HS-5 (cell line): ENCODE measurements at regions not wholly inside any gene's neighbourhood (a gene's known extent, or its start where the extent isn't known, plus 50 kb on each side); places are given as distances from the start of the nearest gene placed in this dataset.
"Not testable (repeated sequence)": the region's sequence is repeated elsewhere in the genome, so short reads cannot be mapped to it uniquely, and the experiment has no call there.

ENCODE experiments used
- DNase-seq: peaks from one replicate; pipeline ENCODE4 v3.0.0-alpha.2; 2012; ENCODE audit warnings: low read depth

DNA sequence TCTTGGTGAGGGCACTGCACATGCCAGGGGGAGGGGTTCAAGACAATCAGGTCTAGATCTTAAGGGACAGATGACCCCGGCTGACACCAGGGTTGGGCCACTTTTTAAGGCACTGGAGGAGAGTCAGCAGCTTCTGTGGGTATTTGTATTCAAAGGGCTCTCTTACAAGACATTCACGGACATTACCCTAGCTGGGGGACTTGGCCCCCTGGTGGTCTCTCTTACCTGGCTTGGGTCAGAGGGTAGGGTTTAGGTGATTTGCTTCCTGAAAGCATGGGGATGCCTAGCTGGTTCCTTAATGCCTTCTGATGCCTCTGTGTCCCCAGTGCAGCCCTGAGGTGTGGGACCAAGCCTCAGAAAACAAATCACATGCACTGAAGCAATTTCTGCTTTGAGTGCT is 354.7 kb downstream of the CDC5L start:
- no peak for DNase-seq

DNA sequence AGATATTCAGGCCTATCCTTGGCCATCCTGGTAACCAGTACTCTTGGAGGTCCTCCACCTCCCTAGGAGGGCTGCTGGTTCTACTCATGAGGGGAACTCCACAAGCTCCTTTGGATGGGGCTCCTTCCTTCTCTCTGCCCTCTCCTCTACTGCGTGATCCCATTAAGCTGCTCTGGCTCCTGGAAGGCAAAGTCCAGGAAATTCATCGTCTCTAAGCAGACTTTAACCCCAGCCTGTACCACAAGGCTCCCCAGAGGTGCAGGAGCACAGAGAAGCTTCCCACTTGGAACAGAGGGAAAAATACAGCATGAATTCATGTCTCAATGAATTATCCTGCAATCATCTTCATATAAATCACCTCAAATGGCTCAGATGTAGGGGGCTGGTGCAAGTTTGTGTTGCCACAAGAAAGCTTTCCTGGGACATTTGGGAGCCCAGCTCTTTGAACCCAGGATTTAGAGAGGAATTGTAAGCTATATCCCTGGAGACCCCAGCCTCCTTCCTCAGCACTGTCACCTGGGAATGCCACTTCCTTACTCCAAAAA is 355.4 kb downstream of the CDC5L start:
- DNase-seq = no peak

DNA sequence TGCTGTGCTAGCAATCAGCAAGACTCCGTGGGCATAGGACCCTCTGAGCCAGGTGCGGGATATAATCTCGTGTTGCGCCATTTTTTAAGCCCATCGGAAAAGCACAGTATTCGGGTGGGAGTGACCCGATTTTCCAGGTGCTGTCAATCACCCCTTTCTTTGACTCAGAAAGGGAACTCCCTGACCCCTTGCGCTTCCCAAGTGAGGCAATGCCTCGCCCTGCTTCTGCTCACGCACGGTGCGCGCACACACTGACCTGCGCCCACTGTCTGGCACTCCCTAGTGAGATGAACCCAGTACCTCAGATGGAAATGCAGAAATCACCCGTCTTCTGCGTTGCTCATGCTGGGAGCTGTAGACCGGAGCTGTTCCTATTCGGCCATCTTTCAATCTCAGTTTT is 372.6 kb downstream of the CDC5L start:
- not testable (repeated sequence) for DNase-seq

DNA sequence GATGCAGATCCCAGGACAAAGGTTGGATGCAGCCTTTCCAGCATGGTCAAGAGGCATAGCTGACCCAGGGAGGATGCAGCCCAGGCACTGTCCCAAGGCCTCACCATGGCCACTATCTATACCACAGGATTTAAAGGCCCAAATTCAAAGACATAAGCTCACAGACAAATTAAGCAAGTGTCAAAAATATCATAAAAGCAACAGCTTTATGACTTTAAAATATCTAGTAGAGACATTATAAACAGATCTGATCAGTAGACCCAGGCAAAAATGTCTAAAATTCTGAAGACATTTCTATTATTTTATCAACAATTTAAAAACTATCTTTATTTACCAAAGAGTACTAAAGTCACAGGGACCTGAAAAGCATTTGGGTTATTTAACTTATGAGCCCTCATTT is 373.5 kb downstream of the CDC5L start:
- DNase-seq = no peak

DNA sequence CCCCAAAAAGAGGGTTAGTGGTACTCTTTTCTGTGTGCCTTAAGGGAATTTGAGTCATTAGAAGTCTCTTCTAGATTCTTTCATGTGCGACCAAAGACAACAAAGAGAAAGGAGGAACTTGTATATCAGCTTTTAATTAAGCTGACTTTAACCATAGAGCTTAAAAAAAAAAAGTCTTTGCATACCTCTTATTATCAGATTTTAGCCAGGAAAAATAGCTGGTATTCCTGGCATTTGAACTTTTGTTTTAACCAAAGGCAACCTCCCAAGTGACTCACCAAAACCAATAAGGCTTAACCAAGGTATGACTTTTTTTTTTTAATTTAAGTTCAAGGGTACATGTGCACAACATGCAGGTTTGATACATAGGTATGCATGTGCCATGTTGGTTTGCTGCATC is 375.0 kb downstream of the CDC5L start:
- no peak for DNase-seq

DNA sequence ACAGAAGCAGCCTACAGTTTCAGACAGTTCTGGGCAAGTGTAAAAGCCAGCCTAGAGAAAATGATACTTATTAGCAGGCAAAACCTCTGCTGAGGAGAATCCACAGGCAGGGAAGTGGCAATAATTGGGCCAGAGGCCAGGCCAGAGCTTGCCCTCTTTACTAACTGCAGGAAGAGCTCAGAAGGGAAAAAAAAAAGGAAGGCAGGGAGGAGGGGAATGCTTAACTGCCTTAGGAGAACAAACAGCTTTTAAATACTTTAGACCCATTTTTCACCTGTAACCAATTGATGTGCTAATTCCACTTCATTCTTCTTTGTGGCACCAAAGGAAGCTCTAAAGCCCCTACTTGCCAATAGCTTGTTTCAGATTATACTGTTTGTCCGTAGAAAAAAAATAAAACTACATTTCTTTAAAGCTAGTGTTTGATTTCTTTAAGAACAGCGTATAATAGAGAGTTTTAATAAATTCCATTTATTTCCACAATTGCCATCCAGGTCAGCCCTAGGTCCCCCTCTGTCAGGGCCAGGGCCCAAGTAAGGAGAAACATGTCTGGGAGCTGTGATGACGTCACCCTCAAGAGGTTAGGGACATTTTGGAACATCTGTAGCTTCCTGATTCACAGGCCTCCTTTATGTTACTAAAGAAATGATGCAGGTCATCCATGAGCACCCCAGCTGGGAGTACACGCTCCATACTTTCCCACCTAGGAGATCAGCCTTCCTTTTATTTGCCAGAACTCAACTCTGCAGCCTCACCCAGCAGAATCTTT is 384.3 kb downstream of the CDC5L start:
- DNase-seq = no peak

DNA sequence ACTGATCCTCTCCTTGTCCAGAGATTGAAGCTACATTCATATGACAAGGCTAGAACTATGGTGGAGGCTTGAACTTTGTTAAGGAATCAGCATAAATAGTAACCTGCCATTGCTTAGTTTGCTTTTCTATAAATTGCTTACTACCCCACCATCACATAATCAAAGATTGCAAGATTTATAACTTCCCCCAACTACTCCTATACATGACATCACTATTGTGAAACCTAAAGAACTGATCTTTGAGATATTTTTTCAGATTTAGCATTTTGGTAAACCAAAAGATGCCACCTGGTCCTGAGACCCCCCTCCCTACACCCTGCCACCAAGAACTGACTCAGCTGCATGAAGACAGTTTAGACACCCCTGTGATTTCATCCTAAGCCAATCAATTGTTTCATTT is 385.3 kb downstream of the CDC5L start:
- DNase-seq = no peak

DNA sequence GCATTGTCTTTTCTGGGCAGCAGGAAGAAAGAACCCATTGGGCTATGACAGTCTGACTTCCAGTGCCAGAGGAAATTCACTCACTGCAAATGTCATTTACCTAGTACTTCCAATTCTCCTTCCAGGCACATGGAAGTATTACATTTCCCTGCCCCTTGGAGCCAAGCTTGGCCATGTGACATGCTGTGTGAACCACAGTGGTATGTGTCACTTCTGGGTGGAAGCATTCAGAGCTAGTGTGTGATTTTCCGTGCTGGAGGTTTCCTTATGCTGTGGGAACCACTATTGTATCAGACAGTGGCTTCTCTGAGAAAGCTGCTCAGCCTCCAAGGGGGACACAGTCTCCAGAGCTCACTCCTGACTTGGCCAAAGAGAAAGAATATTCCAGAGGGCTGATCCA is 387.6 kb downstream of the CDC5L start:
- no peak for DNase-seq

DNA sequence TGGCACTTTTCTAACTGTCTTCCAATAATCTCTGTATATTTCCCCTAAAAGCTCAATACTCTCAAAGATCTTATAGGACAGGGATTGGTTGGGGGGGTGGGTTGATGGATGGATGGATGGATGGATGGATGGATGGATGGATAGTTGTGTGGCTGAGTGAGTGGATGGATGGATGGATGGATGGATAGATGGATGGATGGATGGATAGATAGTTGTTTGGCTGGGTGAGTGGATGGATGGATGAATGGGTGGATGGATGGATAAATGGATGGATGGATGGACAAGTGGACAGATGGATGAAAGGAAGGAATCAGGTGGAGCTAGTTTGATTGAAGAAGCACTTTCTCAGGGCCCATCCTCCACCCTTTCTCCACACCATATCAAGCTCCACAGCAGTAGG is 388.8 kb downstream of the CDC5L start:
- no peak for DNase-seq

DNA sequence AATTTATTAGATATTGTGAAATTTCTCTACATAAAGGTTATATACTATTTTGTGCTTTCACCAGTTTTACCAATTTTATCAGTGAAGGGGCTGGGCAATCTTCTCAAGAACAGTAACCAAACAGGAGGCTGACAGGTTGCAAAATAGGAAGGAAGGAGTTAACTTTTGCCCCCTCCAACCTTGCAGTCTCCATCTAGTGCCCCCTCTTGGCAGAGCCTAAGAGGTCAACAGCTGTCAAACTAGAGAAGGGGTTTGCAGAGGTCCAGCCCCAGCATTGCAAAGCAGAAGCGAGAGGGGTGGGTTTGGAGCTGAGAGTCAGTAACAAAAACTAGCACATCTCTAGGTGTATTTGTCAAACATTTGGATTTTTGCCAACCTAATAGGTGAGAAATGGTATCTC is 391.0 kb downstream of the CDC5L start:
- no peak for DNase-seq
